ENCODE measurements at regions not wholly inside any gene's neighbourhood (a gene's known extent, or its start where the extent isn't known, plus 50 kb on each side); places are given as distances from the start of the nearest gene placed in this dataset.

DNA sequence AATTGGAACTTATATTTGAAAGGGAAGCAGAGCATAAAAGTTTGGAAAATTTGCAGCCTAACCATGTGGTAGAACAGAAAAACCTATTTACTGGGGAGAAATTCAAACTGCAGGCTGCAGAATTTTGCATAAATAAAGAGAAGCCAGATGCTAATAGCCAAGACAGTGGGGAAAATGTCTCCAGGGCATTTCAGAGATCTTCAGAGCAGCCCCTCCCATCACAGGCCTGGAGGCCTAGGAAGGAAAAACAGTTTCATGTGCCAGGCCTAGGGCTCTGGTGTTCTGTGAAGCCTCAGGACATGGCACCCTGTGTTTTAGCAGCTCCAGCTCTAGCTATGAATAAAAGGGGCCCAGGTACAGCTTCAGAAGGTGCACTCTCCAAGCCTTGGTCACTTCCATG lies 648.7 kb upstream of the FRG1 start:
- H3K27ac Mint-ChIP-seq = no peak overlapping the region
- no peaks in the 10 kb centered on the region for H3K36me3 Mint-ChIP-seq (ENCODE audit: low read depth)
- H3K4me3 Mint-ChIP-seq = no peak overlapping the region
- ATAC-seq = no peak
- no peak for DNase-seq
- no peaks in the 10 kb centered on the region for H3K27me3 Mint-ChIP-seq
- H3K9me3 ChIP-seq (ENCODE audit: control insufficient read depth, low read length, poor library complexity, severe bottlenecking) = no peaks in the 10 kb centered on the region
- no peaks in the 10 kb centered on the region for H3K4me1 Mint-ChIP-seq

DNA sequence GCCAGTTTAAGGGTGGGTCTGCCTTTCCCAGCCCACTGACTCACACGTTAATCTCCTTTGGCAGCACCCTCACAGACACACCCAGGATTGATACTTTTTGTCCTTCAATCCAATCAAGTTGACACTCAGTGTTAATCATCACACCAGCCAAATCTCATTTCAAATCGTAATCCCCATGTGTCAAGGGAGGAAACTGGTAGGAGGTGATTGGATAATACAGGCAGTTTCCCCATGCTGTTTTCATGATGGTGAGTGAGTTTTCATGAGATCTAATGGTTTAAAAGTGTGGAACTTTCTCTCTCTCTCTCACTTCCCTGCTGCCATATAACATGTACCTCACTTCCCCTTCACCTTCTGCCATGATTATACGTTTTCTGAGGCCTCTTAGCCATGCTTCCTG lies 647.2 kb upstream of the FRG1 start:
- no peak for DNase-seq
- no peaks in the 10 kb centered on the region for H3K9me3 ChIP-seq (ENCODE audit: control insufficient read depth, low read length, poor library complexity, severe bottlenecking)
- no peaks in the 10 kb centered on the region for H3K4me1 Mint-ChIP-seq
- H3K36me3 Mint-ChIP-seq (ENCODE audit: low read depth) = no peaks in the 10 kb centered on the region
- H3K4me3 Mint-ChIP-seq = no peak overlapping the region
- H3K27me3 Mint-ChIP-seq = no peaks in the 10 kb centered on the region
- no peak for ATAC-seq
- H3K27ac Mint-ChIP-seq = no peak overlapping the region

GRCh38 chr4:189294574-189294973 lies 646.1 kb upstream of the FRG1 start:
- Mint-ChIP-seq H3K4me1 (no peaks in the 10 kb centered on the region), H3K36me3 (ENCODE audit: low read depth) (no peaks in the 10 kb centered on the region), H3K4me3 (no peak overlapping the region), H3K27ac (no peak overlapping the region), H3K27me3 (no peaks in the 10 kb centered on the region)
- ATAC-seq (no peak), DNase-seq (no peak)
- no peaks in the 10 kb centered on the region for H3K9me3 ChIP-seq (ENCODE audit: control insufficient read depth, low read length, poor library complexity, severe bottlenecking)

DNA sequence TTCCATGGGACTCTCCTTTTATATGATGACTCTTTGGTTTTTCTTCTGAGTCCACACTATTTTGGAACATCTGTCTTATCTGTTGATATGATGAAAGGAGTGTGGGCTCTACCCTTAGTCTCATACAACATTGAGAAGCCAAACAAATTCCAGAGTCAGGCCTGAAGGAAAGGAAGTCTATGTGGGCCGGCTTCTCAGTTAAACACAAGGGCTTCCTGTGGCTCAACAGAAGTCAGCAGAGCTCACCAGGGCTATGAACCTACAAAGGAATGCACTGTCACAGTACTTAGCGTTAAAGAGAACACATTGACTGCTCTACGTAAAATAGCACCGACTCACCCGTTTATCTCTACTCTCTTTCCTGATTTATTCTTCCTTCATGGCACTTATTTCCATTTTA lies 641.0 kb upstream of the FRG1 start:
- no peak for ATAC-seq
- no peak for DNase-seq
- H3K9me3 ChIP-seq (ENCODE audit: control insufficient read depth, low read length, poor library complexity, severe bottlenecking) = no peaks in the 10 kb centered on the region
- no peaks in the 10 kb centered on the region for H3K27me3 Mint-ChIP-seq
- no peak overlapping the region for H3K27ac Mint-ChIP-seq
- no peaks in the 10 kb centered on the region for H3K4me1 Mint-ChIP-seq
- H3K36me3 Mint-ChIP-seq (ENCODE audit: low read depth) = peaks cover 2% of the 10 kb centered on the region
- H3K4me3 Mint-ChIP-seq = no peak overlapping the region

GRCh38 chr4:189301692-189302091 lies 639.0 kb upstream of the FRG1 start:
- Mint-ChIP-seq H3K27me3 (no peaks in the 10 kb centered on the region), H3K4me1 (no peaks in the 10 kb centered on the region), H3K36me3 (ENCODE audit: low read depth) (peaks cover 2% of the 10 kb centered on the region), H3K27ac (no peak overlapping the region), H3K4me3 (no peak overlapping the region)
- no peaks in the 10 kb centered on the region for H3K9me3 ChIP-seq (ENCODE audit: control insufficient read depth, low read length, poor library complexity, severe bottlenecking)
- DNase-seq (no peak), ATAC-seq (no peak)

DNA sequence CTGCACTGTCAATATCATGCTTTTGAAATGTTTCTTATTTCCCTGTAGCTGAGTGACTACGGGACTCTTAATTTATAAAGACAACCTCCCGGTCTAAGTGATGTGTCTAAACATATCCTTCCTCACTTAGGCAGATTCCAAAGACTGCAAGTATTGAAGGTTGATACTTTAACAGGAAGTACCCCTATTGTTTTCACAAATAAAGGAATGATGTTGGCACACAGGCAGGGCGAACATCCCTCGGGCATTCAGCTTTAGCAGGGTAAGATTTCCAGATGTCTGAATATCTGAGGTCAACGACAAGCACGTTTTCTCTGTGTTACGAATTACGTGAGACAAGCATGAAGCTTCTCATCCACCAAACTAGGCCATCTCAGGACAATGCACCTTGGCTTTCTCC lies 638.0 kb upstream of the FRG1 start:
- no peak overlapping the region for H3K4me3 Mint-ChIP-seq
- H3K9me3 ChIP-seq (ENCODE audit: control insufficient read depth, low read length, poor library complexity, severe bottlenecking) = no peaks in the 10 kb centered on the region
- no peak overlapping the region for H3K27ac Mint-ChIP-seq
- no peaks in the 10 kb centered on the region for H3K4me1 Mint-ChIP-seq
- H3K27me3 Mint-ChIP-seq = no peaks in the 10 kb centered on the region
- peaks cover 2% of the 10 kb centered on the region for H3K36me3 Mint-ChIP-seq (ENCODE audit: low read depth)
- no peak for ATAC-seq
- DNase-seq = no peak

DNA sequence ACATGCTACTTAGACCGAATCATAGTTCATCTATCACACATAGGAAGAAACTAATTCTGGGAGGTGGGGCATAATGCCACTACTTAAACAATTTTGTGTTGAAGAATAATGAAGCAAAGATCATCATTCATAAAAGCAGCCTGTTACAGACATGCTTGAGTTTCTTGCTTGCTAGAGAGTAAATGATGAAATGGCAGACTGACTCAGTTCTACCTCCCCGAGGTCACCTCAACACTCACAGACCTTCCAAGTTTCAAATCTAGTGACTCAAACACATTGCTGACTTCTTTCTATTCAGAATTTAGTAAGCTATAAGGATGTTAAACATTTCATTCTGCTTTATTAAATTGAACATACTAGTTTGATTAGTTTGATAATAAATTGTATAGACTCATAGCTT lies 636.5 kb upstream of the FRG1 start:
- Mint-ChIP-seq H3K27me3 (no peaks in the 10 kb centered on the region), H3K4me3 (no peak overlapping the region), H3K4me1 (no peaks in the 10 kb centered on the region), H3K27ac (no peak overlapping the region), H3K36me3 (ENCODE audit: low read depth) (peaks cover 2% of the 10 kb centered on the region)
- no peak for ATAC-seq
- H3K9me3 ChIP-seq (ENCODE audit: control insufficient read depth, low read length, poor library complexity, severe bottlenecking) = no peaks in the 10 kb centered on the region
- no peak for DNase-seq

DNA sequence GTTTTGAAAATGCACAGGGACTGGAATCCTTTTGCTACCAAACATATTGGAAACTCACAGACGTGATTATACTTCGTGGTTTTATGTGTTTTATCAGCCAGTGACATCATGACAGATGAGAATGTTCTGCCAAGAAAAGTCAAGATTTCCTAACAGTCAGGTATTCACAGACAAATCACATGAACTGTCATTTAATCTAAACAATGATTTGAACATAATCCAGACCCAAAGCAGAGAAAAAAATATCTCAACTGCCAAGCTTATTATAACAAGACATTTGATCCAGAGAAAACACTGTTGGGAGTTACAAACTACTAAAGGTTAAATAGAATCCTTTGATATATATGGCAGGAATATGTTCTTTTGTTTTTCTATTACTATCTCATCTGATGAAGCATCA lies 635.9 kb upstream of the FRG1 start:
- no peaks in the 10 kb centered on the region for H3K9me3 ChIP-seq (ENCODE audit: control insufficient read depth, low read length, poor library complexity, severe bottlenecking)
- DNase-seq = no peak
- Mint-ChIP-seq H3K27ac (no peak overlapping the region), H3K27me3 (no peaks in the 10 kb centered on the region), H3K4me1 (no peaks in the 10 kb centered on the region), H3K36me3 (ENCODE audit: low read depth) (peaks cover 2% of the 10 kb centered on the region), H3K4me3 (no peak overlapping the region)
- ATAC-seq = no peak

DNA sequence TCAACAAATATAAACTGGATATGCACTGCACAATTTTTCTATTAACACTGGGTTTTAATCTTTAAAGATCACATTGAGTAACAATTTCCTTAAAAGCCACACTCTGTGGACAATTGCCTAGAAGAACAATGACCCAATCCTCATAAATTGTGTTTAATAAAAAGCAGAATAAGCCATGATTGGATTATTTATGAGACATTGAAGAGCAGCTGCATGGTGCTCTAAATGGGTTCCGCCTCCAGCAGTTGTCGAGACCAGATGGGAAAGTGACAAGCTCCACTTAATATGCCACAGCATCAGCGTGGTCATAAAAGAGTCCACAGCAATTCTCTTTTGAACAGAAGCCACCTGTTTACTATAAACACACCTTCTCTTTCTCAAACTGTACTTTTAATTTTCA lies 635.2 kb upstream of the FRG1 start:
- peaks cover 2% of the 10 kb centered on the region for H3K36me3 Mint-ChIP-seq (ENCODE audit: low read depth)
- no peak overlapping the region for H3K27ac Mint-ChIP-seq
- no peaks in the 10 kb centered on the region for H3K27me3 Mint-ChIP-seq
- no peak overlapping the region for H3K4me3 Mint-ChIP-seq
- DNase-seq = no peak
- no peaks in the 10 kb centered on the region for H3K4me1 Mint-ChIP-seq
- H3K9me3 ChIP-seq (ENCODE audit: control insufficient read depth, low read length, poor library complexity, severe bottlenecking) = no peaks in the 10 kb centered on the region
- ATAC-seq = no peak

GRCh38 chr4:189311251-189311650 lies 629.4 kb upstream of the FRG1 start:
- no peaks in the 10 kb centered on the region for H3K9me3 ChIP-seq (ENCODE audit: control insufficient read depth, low read length, poor library complexity, severe bottlenecking)
- DNase-seq (no peak), ATAC-seq (no peak)
- Mint-ChIP-seq H3K4me3 (no peak overlapping the region), H3K4me1 (no peaks in the 10 kb centered on the region), H3K27ac (no peak overlapping the region), H3K27me3 (no peaks in the 10 kb centered on the region), H3K36me3 (ENCODE audit: low read depth) (no peaks in the 10 kb centered on the region)

DNA sequence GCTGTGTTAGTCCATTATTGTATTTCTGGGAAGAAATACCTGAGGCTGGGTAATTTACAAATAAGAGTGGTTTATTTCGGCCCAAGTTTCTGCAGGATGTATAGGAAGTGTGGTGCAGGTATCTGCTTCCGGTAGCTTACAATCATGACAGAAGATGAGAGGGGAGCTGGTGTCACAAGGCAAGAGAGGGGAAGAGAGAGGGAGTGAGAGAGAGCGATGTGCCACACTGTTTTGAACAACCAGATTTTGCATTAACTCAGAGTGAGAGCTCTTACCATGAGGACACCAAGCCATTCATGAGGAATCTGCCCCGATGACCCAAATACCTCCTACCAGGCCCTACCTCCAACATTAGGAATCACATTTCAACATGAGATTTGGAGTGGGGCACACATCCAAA lies 627.6 kb upstream of the FRG1 start:
- H3K9me3 ChIP-seq (ENCODE audit: control insufficient read depth, low read length, poor library complexity, severe bottlenecking) = no peaks in the 10 kb centered on the region
- DNase-seq (no peak), ATAC-seq (no peak)
- Mint-ChIP-seq H3K27me3 (no peaks in the 10 kb centered on the region), H3K4me1 (no peaks in the 10 kb centered on the region), H3K27ac (no peak overlapping the region), H3K36me3 (ENCODE audit: low read depth) (no peaks in the 10 kb centered on the region), H3K4me3 (no peak overlapping the region)

DNA sequence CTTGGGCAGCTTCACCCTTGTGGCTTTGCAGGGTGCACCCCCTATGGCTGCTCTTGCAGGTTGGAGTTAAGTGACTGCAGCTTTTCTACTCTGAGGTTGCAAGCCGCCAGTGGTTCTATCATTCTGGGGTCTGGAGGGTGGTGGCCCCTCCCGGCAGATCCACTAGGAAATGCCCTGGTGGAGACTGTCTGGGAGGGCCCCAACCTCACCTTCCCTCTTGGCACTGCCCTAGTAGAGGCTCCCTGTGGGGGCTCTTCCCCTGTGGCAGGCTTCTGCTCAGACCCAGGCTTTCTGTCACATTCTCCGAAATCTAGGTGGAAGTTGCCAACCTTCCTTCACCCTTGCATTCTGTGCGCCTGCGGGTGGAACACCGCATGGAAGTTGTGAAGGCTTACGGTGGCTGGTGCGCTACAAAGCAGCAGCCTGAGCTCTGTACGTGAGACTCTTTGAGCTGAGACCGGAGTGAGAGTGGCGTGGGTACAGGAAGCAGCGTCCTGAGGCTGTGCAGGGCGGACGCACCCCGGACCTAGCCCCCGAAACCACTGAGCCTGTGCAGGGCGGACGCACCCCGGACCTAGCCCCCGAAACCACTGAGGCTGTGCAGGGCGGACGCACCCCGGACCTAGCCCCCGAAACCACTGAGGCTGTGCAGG lies 626.7 kb upstream of the FRG1 start:
- H3K27ac Mint-ChIP-seq = no peak overlapping the region
- H3K27me3 Mint-ChIP-seq = no peaks in the 10 kb centered on the region
- ATAC-seq (no peak), DNase-seq (no peak)
- H3K4me1 Mint-ChIP-seq = no peaks in the 10 kb centered on the region
- no peaks in the 10 kb centered on the region for H3K9me3 ChIP-seq (ENCODE audit: control insufficient read depth, low read length, poor library complexity, severe bottlenecking)
- no peak overlapping the region for H3K4me3 Mint-ChIP-seq
- H3K36me3 Mint-ChIP-seq (ENCODE audit: low read depth) = no peaks in the 10 kb centered on the region

DNA sequence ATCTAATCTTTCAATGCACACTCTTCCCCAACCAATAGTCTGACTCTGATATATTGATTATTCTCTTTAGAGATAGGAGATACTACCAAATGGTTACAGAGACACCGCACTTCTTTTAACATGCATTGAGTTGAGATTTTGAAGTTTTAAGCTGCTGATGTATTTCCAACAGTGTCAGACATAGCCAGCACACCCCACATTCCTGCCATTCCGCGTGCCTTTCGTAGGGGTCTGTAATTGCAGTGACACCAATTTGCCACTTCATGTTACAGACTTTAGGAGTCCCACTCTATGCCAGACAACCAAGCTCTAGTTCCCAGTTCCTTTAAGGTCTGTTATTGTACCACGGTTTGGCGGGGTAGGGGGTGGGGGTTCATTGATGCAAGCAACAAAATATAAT lies 618.2 kb upstream of the FRG1 start:
- DNase-seq = no peak
- ATAC-seq = no peak
- no peak overlapping the region for H3K27ac Mint-ChIP-seq
- no peaks in the 10 kb centered on the region for H3K9me3 ChIP-seq (ENCODE audit: control insufficient read depth, low read length, poor library complexity, severe bottlenecking)
- H3K4me1 Mint-ChIP-seq = no peaks in the 10 kb centered on the region
- no peak overlapping the region for H3K4me3 Mint-ChIP-seq
- H3K27me3 Mint-ChIP-seq = no peaks in the 10 kb centered on the region
- H3K36me3 Mint-ChIP-seq (ENCODE audit: low read depth) = no peaks in the 10 kb centered on the region

- Mint-ChIP-seq H3K4me3 (no peak overlapping the region), H3K4me1 (no peaks in the 10 kb centered on the region), H3K27ac (no peak overlapping the region), H3K36me3 (ENCODE audit: low read depth) (no peaks in the 10 kb centered on the region), H3K27me3 (no peaks in the 10 kb centered on the region)
- DNase-seq (no peak), ATAC-seq (no peak)
- no peaks in the 10 kb centered on the region for H3K9me3 ChIP-seq (ENCODE audit: control insufficient read depth, low read length, poor library complexity, severe bottlenecking)
Measured at GRCh38 chr4:189341881-189342280, 598.8 kb upstream of the FRG1 start.

Data from T-helper 17 cell (primary cell).